Omental fat pad (tissue), 3 donors: ENCODE measurements at regions not wholly inside any gene's neighbourhood (a gene's known extent, or its start where the extent isn't known, plus 50 kb on each side); places are given as distances from the start of the nearest gene placed in this dataset.
"Not testable (repeated sequence)": the region's sequence is repeated elsewhere in the genome, so short reads cannot be mapped to it uniquely, and the experiment has no call there.

Experiments
- ATAC-seq: fragments of 150-250 bp; one replicate; pipeline ENCODE4 v1.9.1; 2016; ENCODE audit warnings: mild to moderate bottlenecking, moderate library complexity; ENCODE audit not compliant: low FRiP score
- DNase-seq: peaks from one replicate; pipeline ENCODE4 v3.0.0-alpha.2; 2019; ENCODE audit warnings: low spot score
- TF ChIP-seq, protein P1 (sequence below), 3 donors: fragments of 450-650 bp; IDR thresholded peaks; one replicate each; pipeline ENCODE4 v1.5.1; 2016 to 2017; ENCODE audit warnings: antibody characterized with exemption in 3 of 3, mild to moderate bottlenecking in 3 of 3, moderate library complexity in 2 of 3

DNA sequence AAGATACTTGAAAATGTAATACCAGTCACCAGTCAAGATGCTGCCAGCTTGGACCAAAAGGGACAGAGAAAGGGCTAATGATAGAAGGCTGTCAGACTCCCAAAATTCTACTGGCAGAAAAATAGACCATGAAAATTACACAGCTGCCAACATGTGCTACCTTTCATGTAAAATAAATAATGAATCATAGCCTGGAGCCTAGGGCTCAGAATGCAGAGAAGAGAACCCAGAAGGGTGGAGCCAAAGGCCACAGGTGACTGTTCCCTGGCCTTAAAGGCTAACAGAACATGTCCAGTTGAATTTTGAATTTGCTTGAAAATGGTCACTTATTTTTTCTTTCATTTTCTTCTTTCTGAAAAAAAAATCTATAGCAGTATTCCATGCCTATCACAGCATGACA, 1827.0 kb upstream of the MIR17HG start:
- TF ChIP-seq, protein P1, sequence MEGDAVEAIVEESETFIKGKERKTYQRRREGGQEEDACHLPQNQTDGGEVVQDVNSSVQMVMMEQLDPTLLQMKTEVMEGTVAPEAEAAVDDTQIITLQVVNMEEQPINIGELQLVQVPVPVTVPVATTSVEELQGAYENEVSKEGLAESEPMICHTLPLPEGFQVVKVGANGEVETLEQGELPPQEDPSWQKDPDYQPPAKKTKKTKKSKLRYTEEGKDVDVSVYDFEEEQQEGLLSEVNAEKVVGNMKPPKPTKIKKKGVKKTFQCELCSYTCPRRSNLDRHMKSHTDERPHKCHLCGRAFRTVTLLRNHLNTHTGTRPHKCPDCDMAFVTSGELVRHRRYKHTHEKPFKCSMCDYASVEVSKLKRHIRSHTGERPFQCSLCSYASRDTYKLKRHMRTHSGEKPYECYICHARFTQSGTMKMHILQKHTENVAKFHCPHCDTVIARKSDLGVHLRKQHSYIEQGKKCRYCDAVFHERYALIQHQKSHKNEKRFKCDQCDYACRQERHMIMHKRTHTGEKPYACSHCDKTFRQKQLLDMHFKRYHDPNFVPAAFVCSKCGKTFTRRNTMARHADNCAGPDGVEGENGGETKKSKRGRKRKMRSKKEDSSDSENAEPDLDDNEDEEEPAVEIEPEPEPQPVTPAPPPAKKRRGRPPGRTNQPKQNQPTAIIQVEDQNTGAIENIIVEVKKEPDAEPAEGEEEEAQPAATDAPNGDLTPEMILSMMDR (IDR thresholded peaks at IDR 0.05): no peak
- no peak for ATAC-seq
- DNase-seq: no peak

GRCh38 chr13:89521672-89522071, 1825.8 kb upstream of the MIR17HG start:
- not testable (repeated sequence) for DNase-seq, ATAC-seq

GRCh38 chr13:89541091-89542030, 1806.1 kb upstream of the MIR17HG start:
- DNase-seq (no peak), ATAC-seq (no peak)

DNA sequence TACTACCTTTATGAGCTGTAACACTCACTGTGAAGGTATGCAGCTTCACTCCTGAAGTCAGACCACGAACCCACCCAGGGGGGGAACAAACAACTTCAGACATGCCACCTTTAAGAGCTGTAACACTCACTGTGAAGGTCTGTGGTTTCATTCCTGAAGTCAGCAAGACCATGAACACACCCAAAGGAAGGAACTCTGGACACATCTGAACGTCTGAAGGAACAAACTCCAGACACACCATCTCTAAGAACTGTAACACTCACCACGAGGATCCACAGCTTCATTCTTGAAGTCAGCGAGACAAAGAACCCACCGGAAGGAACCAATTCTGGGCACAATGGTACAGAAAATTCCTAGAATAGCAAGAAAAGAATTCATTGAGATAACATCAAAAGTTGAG, 1796.5 kb upstream of the MIR17HG start:
- ATAC-seq (no peak), DNase-seq (no peak)
- TF ChIP-seq, protein P1 (IDR thresholded peaks at IDR 0.05): no peak

More at GRCh38 chr13:89541091-89542030, 1806.1 kb upstream of the MIR17HG start:
- TF ChIP-seq, protein P1 (IDR thresholded peaks at IDR 0.05): no peak

- ATAC-seq: no peak
- DNase-seq: no peak
- TF ChIP-seq, protein P1 (IDR thresholded peaks at IDR 0.05): no peak
Measured at GRCh38 chr13:89554801-89555200, 1792.7 kb upstream of the MIR17HG start.

- DNase-seq (no peak), ATAC-seq (no peak)
- TF ChIP-seq, protein P1 (IDR thresholded peaks at IDR 0.05): no peak
Measured at GRCh38 chr13:89565476-89566100, 1781.9 kb upstream of the MIR17HG start.

DNA sequence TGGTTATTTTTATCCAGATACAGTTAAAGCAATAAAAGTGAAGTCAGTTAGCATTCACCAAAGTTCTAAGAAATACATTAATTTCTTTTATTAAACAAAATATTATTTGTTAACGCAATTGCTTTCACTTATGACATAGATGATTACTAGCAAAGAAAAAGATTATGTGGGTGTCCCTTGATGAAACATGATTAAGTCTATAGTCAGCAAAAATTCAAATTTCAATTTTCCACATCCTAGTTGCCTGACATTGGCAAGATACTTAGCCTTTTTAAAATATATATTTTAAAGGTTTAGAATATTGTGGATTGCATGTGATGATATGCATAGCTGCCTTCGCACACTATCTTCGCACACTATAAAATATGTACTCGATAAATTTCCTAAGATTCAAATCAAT, 1780.5 kb upstream of the MIR17HG start:
- TF ChIP-seq, protein P1 (IDR thresholded peaks at IDR 0.05): no peak
- DNase-seq: no peak
- ATAC-seq: no peak
